ENCODE measurements at regions not wholly inside any gene's neighbourhood (a gene's known extent, or its start where the extent isn't known, plus 50 kb on each side); places are given as distances from the start of the nearest gene placed in this dataset.

DNA sequence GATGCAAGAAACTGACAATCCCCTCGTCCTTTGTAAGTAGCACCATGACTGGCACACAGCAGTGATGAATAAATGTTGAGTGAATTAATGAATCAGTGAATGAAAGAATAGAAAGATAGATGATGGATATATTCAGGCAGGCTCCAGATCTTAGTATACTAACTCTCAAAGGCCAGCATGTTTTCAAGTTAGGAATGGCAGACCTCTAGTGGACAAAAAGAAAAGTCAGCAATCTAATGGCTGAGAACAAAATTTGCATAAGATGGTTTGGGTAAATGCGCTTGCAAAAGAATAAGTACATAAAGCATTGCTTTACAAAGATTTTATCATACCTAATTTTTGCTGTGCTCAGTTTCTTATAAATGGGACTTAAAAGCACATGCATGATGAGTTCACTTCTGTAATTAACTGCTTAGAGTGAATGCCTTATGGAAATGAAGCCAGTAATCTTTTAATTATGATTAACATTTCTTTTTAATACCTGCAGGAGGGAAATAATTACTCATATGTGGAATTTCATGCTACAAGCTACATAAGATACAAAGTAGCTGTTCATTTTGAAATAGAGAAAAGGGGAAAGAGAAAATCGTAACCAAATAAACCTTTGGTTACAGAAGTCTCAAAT, 126.9 kb upstream of the GPRIN3 start:
- Mint-ChIP-seq H3K9me3 (ENCODE audit: unreplicated experiment) (no peaks in the 10 kb centered on the region), H3K27me3 (ENCODE audit: unreplicated experiment) (peaks cover 17% of the 10 kb centered on the region), H3K4me1 (ENCODE audit: unreplicated experiment) (no peaks in the 10 kb centered on the region), H3K4me3 (ENCODE audit: unreplicated experiment) (no peak overlapping the region), H3K36me3 (ENCODE audit: unreplicated experiment) (no peaks in the 10 kb centered on the region), H3K27ac (ENCODE audit: unreplicated experiment) (no peak overlapping the region)
- peak; percentile 72 for TF ChIP-seq CTCF (IDR thresholded peaks at IDR 0.05)
- DNase-seq (ENCODE audit: extremely low spot score, unreplicated experiment), result no peak

- no peak for TF ChIP-seq CTCF (IDR thresholded peaks at IDR 0.05)
- Mint-ChIP-seq H3K27me3 (ENCODE audit: unreplicated experiment) (peaks cover 16% of the 10 kb centered on the region), H3K4me1 (ENCODE audit: unreplicated experiment) (no peaks in the 10 kb centered on the region), H3K4me3 (ENCODE audit: unreplicated experiment) (no peak overlapping the region), H3K9me3 (ENCODE audit: unreplicated experiment) (no peaks in the 10 kb centered on the region), H3K36me3 (ENCODE audit: unreplicated experiment) (no peaks in the 10 kb centered on the region), H3K27ac (ENCODE audit: unreplicated experiment) (no peak overlapping the region)
- no peak for DNase-seq (ENCODE audit: extremely low spot score, unreplicated experiment)
Observed at GRCh38 chr4:89427782-89428181, 120.2 kb upstream of the GPRIN3 start.

- no peak for DNase-seq (ENCODE audit: extremely low spot score, unreplicated experiment)
- no peaks in the 10 kb centered on the region for H3K9me3 Mint-ChIP-seq (ENCODE audit: unreplicated experiment)
- no peak overlapping the region for H3K27ac Mint-ChIP-seq (ENCODE audit: unreplicated experiment)
- H3K4me1 Mint-ChIP-seq (ENCODE audit: unreplicated experiment), result no peaks in the 10 kb centered on the region
- TF ChIP-seq CTCF (IDR thresholded peaks at IDR 0.05), result no peak
- no peaks in the 10 kb centered on the region for H3K36me3 Mint-ChIP-seq (ENCODE audit: unreplicated experiment)
- no peak overlapping the region for H3K4me3 Mint-ChIP-seq (ENCODE audit: unreplicated experiment)
- peaks cover 13% of the 10 kb centered on the region for H3K27me3 Mint-ChIP-seq (ENCODE audit: unreplicated experiment)
Observed at GRCh38 chr4:89425023-89425422, 117.4 kb upstream of the GPRIN3 start.

GRCh38 chr4:89422441-89422990, 114.9 kb upstream of the GPRIN3 start:
- peaks cover 9% of the 10 kb centered on the region for H3K27me3 Mint-ChIP-seq (ENCODE audit: unreplicated experiment)
- no peaks in the 10 kb centered on the region for H3K4me1 Mint-ChIP-seq (ENCODE audit: unreplicated experiment)
- no peak for TF ChIP-seq CTCF (IDR thresholded peaks at IDR 0.05)
- H3K9me3 Mint-ChIP-seq (ENCODE audit: unreplicated experiment), result no peaks in the 10 kb centered on the region
- H3K27ac Mint-ChIP-seq (ENCODE audit: unreplicated experiment), result no peak overlapping the region
- no peak for DNase-seq (ENCODE audit: extremely low spot score, unreplicated experiment)
- no peak overlapping the region for H3K4me3 Mint-ChIP-seq (ENCODE audit: unreplicated experiment)
- H3K36me3 Mint-ChIP-seq (ENCODE audit: unreplicated experiment), result no peaks in the 10 kb centered on the region

DNA sequence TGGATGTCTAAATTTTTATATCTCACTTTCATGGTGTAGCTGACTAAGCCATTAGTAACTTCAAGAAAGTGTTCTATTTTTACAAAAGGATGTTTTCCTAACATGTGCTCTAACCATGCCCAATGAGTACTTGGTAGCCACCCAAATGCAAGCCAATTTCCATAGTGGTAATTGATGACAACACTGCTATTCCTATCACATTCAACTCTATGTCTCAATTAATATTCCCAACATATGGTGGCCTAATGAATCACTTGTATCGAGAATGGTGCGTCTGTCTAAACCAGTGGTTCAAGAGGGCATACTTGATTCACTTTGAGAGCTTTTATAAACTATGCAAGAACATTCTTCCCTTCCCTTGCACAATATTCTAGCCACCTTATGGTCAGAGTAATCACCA, 112.9 kb upstream of the GPRIN3 start:
- Mint-ChIP-seq H3K4me1 (ENCODE audit: unreplicated experiment) (no peaks in the 10 kb centered on the region), H3K9me3 (ENCODE audit: unreplicated experiment) (no peaks in the 10 kb centered on the region), H3K36me3 (ENCODE audit: unreplicated experiment) (no peaks in the 10 kb centered on the region), H3K27ac (ENCODE audit: unreplicated experiment) (no peak overlapping the region), H3K4me3 (ENCODE audit: unreplicated experiment) (no peak overlapping the region), H3K27me3 (ENCODE audit: unreplicated experiment) (peaks cover 5% of the 10 kb centered on the region)
- TF ChIP-seq CTCF (IDR thresholded peaks at IDR 0.05), result no peak
- no peak for DNase-seq (ENCODE audit: extremely low spot score, unreplicated experiment)

Data from osteocyte (in vitro differentiated cells).